ENCODE measurements at regions not wholly inside any gene's neighbourhood (a gene's known extent, or its start where the extent isn't known, plus 50 kb on each side); places are given as distances from the start of the nearest gene placed in this dataset.
"Not testable (repeated sequence)": the region's sequence is repeated elsewhere in the genome, so short reads cannot be mapped to it uniquely, and the experiment has no call there.

DNA sequence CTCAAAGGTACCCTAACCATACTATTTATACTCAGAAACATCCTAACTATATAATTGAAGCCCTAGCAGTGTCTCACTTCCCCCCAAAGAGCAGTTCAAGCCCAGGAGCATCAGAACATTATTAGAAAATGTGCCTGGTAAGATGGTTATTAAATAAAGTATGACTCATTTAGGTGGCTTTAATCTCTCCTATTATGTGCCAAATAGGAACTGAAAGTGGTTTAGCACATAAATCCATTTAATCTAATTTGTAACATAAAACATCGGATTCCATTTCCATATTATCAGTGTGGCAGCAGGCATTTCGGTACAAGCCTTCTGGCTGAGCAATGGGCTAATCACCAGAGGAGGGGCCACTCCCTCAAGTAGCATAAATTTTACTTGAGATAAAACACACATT, 395.2 kb upstream of the TMTC1 start:
- Mint-ChIP-seq H3K4me3 (no peak overlapping the region), H3K9me3 (no peaks in the 10 kb centered on the region), H3K4me1 (ENCODE audit: low read depth) (no peaks in the 10 kb centered on the region), H3K36me3 (ENCODE audit: low read depth) (no peaks in the 10 kb centered on the region), H3K27me3 (ENCODE audit: low read depth) (no peaks in the 10 kb centered on the region), H3K27ac (no peak overlapping the region)
- CTCF ChIA-PET: no interaction called here
- intact Hi-C loops (cut with micrococcal nuclease): no loop called here
- no peak for DNase-seq

DNA sequence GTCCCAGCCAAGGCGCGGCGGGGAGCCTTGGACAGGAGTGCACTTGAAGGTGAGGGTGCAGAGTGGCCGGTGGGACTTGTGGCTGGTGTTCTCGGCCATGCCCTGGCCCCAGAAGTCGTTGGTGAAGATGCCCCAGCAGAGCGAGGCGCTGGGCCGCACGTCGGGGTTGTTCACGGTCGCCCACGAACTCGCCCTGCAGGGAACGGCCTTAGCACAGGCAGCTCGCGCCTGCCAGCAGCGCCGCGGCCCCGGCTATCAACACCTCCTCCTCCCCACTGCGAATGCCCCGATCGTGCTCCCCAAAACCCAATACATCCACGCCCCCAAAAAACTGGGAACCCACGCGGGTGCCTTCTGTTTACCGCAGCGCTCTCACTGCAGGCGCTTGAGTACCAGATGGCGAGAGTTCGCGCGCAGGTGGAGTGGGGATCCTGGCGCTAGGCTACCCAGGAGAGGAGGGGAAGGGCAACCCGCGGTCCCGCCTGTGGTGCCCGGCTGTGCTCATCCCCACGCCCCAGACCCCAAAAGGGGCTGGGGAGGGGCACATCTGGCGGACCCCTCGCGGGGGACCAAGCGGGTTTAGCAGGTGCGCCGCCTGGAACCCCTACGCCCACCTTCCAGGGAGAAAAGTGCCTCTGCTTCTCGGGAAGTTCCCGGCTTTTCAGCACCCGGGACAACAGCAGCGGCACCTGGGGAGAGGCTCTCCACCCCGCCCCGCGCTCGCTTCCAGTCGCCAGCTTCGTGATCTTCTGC, 386.3 kb upstream of the TMTC1 start:
- H3K27ac Mint-ChIP-seq: no peak overlapping the region
- H3K4me1 Mint-ChIP-seq (ENCODE audit: low read depth): no peaks in the 10 kb centered on the region
- peaks cover 15% of the 10 kb centered on the region for H3K27me3 Mint-ChIP-seq (ENCODE audit: low read depth)
- no peaks in the 10 kb centered on the region for H3K9me3 Mint-ChIP-seq
- DNase-seq: no peak
- CTCF ChIA-PET: no interaction called here
- no peak overlapping the region for H3K4me3 Mint-ChIP-seq
- intact Hi-C loops (cut with micrococcal nuclease): no loop called here
- H3K36me3 Mint-ChIP-seq (ENCODE audit: low read depth): no peaks in the 10 kb centered on the region

DNA sequence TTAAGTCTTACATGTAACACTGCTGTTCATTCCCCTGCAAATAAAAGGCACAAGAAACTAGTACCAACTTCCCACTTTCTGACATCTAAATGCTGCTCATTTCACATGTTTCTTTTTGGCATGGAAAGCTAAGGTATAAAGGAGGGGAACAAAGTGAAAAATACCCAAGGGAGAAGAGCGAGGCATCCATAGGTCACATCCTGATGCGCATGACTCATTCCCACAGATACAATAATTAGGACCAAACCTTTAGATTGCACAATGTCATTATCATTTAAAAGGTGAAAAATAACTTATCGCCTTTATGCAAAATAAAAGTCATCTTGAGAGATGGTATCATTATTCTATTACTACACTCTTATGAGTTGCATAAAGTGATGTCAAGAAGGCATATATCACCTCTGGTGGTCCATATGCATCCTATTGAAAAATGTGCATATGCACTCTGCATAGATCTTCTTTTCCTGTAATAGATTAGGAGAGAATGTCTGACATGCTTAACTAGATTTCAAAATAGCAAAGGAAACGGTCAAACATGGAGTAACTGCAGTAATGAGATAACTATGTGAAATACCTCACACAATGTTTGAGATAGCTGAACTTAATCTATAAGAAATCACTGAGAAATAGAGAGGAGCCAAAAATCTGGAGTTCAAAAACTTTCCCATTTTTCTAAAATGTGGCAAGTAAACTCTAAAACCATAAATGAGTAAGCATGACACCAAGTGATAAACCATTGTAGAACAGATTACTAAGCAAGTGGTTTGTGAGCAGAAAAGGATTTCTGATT, 382.5 kb upstream of the TMTC1 start:
- Mint-ChIP-seq H3K4me1 (ENCODE audit: low read depth) (no peaks in the 10 kb centered on the region), H3K9me3 (no peaks in the 10 kb centered on the region), H3K27me3 (ENCODE audit: low read depth) (peaks cover 12% of the 10 kb centered on the region), H3K27ac (no peak overlapping the region), H3K36me3 (ENCODE audit: low read depth) (no peaks in the 10 kb centered on the region), H3K4me3 (no peak overlapping the region)
- DNase-seq: no peak
- CTCF ChIA-PET: no interaction called here
- intact Hi-C loops (cut with micrococcal nuclease): no loop called here

GRCh38 chr12:30164382-30165318, 380.9 kb upstream of the TMTC1 start:
- no peak overlapping the region for H3K27ac Mint-ChIP-seq
- no peak overlapping the region for H3K4me3 Mint-ChIP-seq
- intact Hi-C loops (cut with micrococcal nuclease): no loop called here
- CTCF ChIA-PET: no interaction called here
- H3K27me3 Mint-ChIP-seq (ENCODE audit: low read depth): peaks cover 5% of the 10 kb centered on the region
- no peak for DNase-seq
- H3K36me3 Mint-ChIP-seq (ENCODE audit: low read depth): no peaks in the 10 kb centered on the region
- H3K9me3 Mint-ChIP-seq: no peaks in the 10 kb centered on the region
- H3K4me1 Mint-ChIP-seq (ENCODE audit: low read depth): no peaks in the 10 kb centered on the region

GRCh38 chr12:30156833-30157232, 373.1 kb upstream of the TMTC1 start:
- H3K4me1 Mint-ChIP-seq (ENCODE audit: low read depth); H3K27me3 Mint-ChIP-seq (ENCODE audit: low read depth); intact Hi-C loops (cut with micrococcal nuclease); H3K27ac Mint-ChIP-seq; DNase-seq; H3K9me3 Mint-ChIP-seq; H3K4me3 Mint-ChIP-seq; H3K36me3 Mint-ChIP-seq (ENCODE audit: low read depth); CTCF ChIA-PET: not testable (repeated sequence)

GRCh38 chr12:30155001-30155730, 371.4 kb upstream of the TMTC1 start:
- Mint-ChIP-seq H3K4me1 (ENCODE audit: low read depth) (no peaks in the 10 kb centered on the region), H3K36me3 (ENCODE audit: low read depth) (no peaks in the 10 kb centered on the region), H3K4me3 (no peak overlapping the region), H3K27me3 (ENCODE audit: low read depth) (no peaks in the 10 kb centered on the region), H3K27ac (no peak overlapping the region), H3K9me3 (peaks cover 2% of the 10 kb centered on the region)
- no peak for DNase-seq
- intact Hi-C loops (cut with micrococcal nuclease): no loop called here
- CTCF ChIA-PET: no interaction called here

- CTCF ChIA-PET: interaction anchor here (0.6 kb wide), 1 partner anchor 34 kb away, joined by 3 read pairs; no protein-coding TSS in a partner anchor
- no peak for DNase-seq
- Mint-ChIP-seq H3K27ac (no peak overlapping the region), H3K4me3 (no peak overlapping the region), H3K4me1 (ENCODE audit: low read depth) (no peaks in the 10 kb centered on the region), H3K36me3 (ENCODE audit: low read depth) (no peaks in the 10 kb centered on the region), H3K27me3 (ENCODE audit: low read depth) (peaks cover 2% of the 10 kb centered on the region), H3K9me3 (peaks cover 5% of the 10 kb centered on the region)
- intact Hi-C loops (cut with micrococcal nuclease): no loop called here
Observed at GRCh38 chr12:30153981-30154380, 370.2 kb upstream of the TMTC1 start.

GRCh38 chr12:30152705-30153104, 369.0 kb upstream of the TMTC1 start:
- Mint-ChIP-seq H3K27ac (no peak overlapping the region), H3K27me3 (ENCODE audit: low read depth) (peaks cover 2% of the 10 kb centered on the region), H3K4me3 (no peak overlapping the region), H3K36me3 (ENCODE audit: low read depth) (no peaks in the 10 kb centered on the region), H3K4me1 (ENCODE audit: low read depth) (no peaks in the 10 kb centered on the region), H3K9me3 (peaks cover 5% of the 10 kb centered on the region)
- intact Hi-C loops (cut with micrococcal nuclease): no loop called here
- CTCF ChIA-PET: no interaction called here
- no peak for DNase-seq

GRCh38 chr12:30151831-30152230, 368.1 kb upstream of the TMTC1 start:
- H3K27ac Mint-ChIP-seq: no peak overlapping the region
- peaks cover 5% of the 10 kb centered on the region for H3K9me3 Mint-ChIP-seq
- peaks cover 2% of the 10 kb centered on the region for H3K27me3 Mint-ChIP-seq (ENCODE audit: low read depth)
- intact Hi-C loops (cut with micrococcal nuclease): no loop called here
- CTCF ChIA-PET: interaction anchor here (0.6 kb wide), 1 partner anchor 1481 kb away, joined by 3 read pairs; no protein-coding TSS in a partner anchor
- H3K4me3 Mint-ChIP-seq: no peak overlapping the region
- no peaks in the 10 kb centered on the region for H3K4me1 Mint-ChIP-seq (ENCODE audit: low read depth)
- no peaks in the 10 kb centered on the region for H3K36me3 Mint-ChIP-seq (ENCODE audit: low read depth)
- DNase-seq: no peak

DNA sequence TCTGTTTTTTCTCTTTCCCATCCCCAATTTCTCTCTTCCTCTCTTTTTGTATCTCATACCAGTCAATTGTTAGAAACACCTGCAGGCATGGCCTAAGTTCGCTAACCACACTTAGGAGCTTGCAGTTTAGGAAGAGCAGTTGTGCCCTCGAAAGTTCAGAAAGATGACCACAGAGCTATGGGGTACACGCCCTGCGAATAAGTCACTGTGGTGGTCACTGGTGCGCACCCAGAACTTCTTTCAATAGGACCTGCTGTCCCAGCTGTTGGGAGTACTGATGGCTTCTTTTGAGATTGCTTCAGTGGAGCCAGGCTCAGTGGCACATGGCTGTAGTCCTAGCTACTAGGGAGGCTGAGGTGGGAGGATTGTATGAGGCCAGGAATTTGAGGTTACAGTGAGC, 362.8 kb upstream of the TMTC1 start:
- H3K27me3 Mint-ChIP-seq (ENCODE audit: low read depth): peaks cover 2% of the 10 kb centered on the region
- no peaks in the 10 kb centered on the region for H3K36me3 Mint-ChIP-seq (ENCODE audit: low read depth)
- H3K4me1 Mint-ChIP-seq (ENCODE audit: low read depth): no peaks in the 10 kb centered on the region
- CTCF ChIA-PET: no interaction called here
- peaks cover 5% of the 10 kb centered on the region for H3K9me3 Mint-ChIP-seq
- no peak overlapping the region for H3K27ac Mint-ChIP-seq
- no peak overlapping the region for H3K4me3 Mint-ChIP-seq
- intact Hi-C loops (cut with micrococcal nuclease): no loop called here
- DNase-seq: no peak

GRCh38 chr12:30145684-30146032, 361.9 kb upstream of the TMTC1 start:
- intact Hi-C loops (cut with micrococcal nuclease): no loop called here
- no peak overlapping the region for H3K27ac Mint-ChIP-seq
- peaks cover 2% of the 10 kb centered on the region for H3K27me3 Mint-ChIP-seq (ENCODE audit: low read depth)
- no peaks in the 10 kb centered on the region for H3K4me1 Mint-ChIP-seq (ENCODE audit: low read depth)
- CTCF ChIA-PET: no interaction called here
- no peaks in the 10 kb centered on the region for H3K36me3 Mint-ChIP-seq (ENCODE audit: low read depth)
- H3K4me3 Mint-ChIP-seq: no peak overlapping the region
- H3K9me3 Mint-ChIP-seq: peaks cover 3% of the 10 kb centered on the region
- no peak for DNase-seq
